Epidermal melanocyte (primary cell): ENCODE measurements at regions not wholly inside any gene's neighbourhood (a gene's known extent, or its start where the extent isn't known, plus 50 kb on each side); places are given as distances from the start of the nearest gene placed in this dataset.

ENCODE experiments used
- DNase-seq: peaks from one replicate; pipeline ENCODE4 v3.0.0; 2011; ENCODE audit warnings: low spot score; ENCODE audit not compliant: insufficient read length

DNA sequence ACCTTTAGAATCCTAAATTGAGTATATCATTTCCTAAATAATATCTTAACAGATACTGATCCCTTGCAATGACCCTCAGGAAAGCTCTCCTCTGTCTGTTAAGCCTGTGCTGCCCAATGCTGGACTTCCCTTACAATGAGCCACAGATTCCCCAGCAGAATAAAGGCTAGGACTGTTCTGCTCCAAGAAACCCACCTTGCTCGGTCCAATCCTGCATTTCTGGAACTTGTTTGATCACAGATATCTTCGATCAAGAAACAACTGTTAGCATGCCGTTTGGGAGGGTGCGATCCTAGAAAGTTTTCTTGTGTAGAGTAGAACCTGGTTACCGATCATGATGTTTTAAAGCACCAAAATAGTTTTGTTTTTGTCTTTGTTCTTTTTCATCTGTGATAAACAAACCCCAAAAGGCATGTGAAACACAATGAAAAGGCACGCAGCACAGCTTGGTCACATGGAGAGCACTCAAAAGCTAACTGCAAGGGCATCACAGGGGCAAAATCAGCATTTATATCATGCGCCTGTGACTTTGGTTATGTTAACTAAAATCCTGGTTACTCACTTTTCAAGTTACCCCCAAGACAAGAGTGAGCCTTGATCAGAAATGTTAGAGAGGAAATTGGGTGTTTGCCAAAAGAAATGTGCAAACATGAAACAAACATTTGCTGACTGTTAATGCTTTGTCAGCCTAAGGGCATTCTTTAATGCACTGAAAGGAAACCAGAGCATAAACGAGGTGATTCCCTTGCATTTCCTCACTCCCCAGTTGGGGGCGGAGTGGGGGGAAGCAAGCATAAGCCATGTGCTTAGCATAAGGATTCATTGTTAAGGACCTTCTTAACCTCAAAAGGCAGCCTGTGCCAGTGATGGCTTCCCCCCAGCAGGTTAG, 61.9 kb upstream of the ADAMTS16 start:
- DNase-seq, result peak; percentile 58

DNA sequence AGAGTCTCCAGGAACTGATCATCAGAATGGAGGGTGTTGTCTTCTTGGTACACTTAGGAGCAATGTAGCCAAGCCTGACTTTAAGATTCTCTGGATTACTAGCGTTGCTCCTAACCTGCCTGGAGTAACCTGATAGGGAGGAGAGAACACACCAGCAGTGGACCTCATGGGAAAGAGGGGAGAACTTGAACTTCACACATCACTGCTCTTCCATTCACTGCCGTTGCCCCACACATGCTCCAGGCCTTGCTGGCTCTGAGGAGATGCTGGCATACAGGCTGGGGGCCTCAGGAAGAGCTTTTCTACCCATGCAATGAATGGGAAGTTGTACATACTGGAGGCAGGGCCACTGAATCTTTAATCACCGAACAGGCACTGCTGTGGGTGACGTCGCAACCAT, 60.3 kb upstream of the ADAMTS16 start:
- DNase-seq, result no peak

DNA sequence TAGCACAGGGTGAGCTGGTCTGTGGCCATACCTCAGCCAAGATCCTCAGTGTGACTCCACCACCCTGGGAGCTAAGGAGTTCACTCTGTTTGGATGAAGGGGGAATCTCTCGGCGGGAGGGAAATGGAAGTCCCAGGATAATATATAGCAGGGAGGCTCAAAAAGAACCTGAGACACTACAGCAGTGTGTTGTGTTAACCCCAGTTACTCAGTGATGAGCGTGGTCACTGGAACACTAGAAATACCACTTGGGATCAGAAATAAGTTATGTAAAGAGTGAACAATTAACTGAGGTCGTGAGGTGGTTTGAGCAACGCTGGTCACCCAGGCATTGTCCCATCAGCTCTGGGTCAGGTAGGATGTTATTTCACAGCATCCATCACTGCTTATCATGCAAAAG, 59.3 kb upstream of the ADAMTS16 start:
- DNase-seq, result no peak

- DNase-seq, result no peak
These were observed 54.7 kb upstream of the ADAMTS16 start for GRCh38 chr5:5085381-5085780.

- no peak for DNase-seq
These were observed 50.1 kb upstream of the ADAMTS16 start for GRCh38 chr5:5089895-5090649.
